ENCODE measurements at regions not wholly inside any gene's neighbourhood (a gene's known extent, or its start where the extent isn't known, plus 50 kb on each side); places are given as distances from the start of the nearest gene placed in this dataset.

DNA sequence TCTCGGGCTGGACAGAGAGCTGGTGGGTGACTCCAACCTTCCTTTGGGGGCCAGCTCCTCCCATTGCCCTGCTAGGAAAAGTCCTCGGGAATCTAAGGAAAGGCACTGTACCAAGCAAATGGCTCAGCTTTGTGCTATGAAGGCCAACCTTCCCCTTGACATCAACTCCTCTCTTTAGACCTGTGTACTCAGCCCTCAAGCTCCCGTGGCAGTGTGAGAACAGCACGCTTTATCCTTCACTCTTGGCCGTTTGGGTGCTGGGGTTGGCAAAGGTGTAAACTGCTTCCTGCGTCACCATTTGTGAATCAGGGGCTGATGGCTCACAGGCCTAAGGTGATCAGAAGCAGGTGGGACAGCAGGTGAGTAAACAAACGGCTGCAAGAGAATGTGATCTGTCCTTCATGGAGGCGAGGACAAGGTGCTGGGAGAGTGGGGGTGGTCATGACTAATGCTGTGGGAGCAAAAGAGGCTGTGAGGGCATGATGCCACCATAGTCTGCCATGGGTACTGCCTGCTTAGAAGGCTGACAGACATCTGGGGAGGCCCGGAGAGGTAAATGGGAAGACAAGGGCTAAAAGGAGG is 165.2 kb upstream of the TPM1 start:
- dilution Hi-C loops (cut with MboI; ENCODE audit: extremely low pct_ligation_motif_present, low sequenced_read_pairs) = no loop called here
- FAIRE-seq (no peak), DNase-seq (ENCODE audit: low read depth, low spot score) (no peak)
- Histone ChIP-seq H3K4me3 (ENCODE audit: control insufficient read depth in 2 of 3, extremely low read depth in 1 of 3, insufficient read depth in 2 of 3, low read depth in 1 of 3, low read length in 3 of 3) (no peak overlapping the region), H3K9me3 (ENCODE audit: control insufficient read depth, low read depth, low read length) (no peaks in the 10 kb centered on the region), H3K79me2 (ENCODE audit: control insufficient read depth, insufficient read depth, low read length) (no peaks in the 10 kb centered on the region), H3K27ac (ENCODE audit: control insufficient read depth, insufficient read depth, low read length) (no peak overlapping the region), H2AFZ (ENCODE audit: control insufficient read depth, low read length) (no peak overlapping the region), H3K36me3 (ENCODE audit: control insufficient read depth in 2 of 2, extremely low read depth in 1 of 2, insufficient read depth in 2 of 2, low read length in 2 of 2) (no peaks in the 10 kb centered on the region), H4K20me1 (ENCODE audit: control insufficient read depth, extremely low read depth, insufficient read depth, low read length) (no peaks in the 10 kb centered on the region), H3K4me1 (ENCODE audit: control insufficient read depth, extremely low read depth, insufficient read depth, low read length) (no peaks in the 10 kb centered on the region), H3K27me3 (ENCODE audit: control insufficient read depth, extremely low read depth, insufficient read depth, low read length) (no peaks in the 10 kb centered on the region), H3K9me1 (ENCODE audit: control insufficient read depth, extremely low read depth, insufficient read depth, low read length) (no peaks in the 10 kb centered on the region), H3K4me2 (ENCODE audit: control insufficient read depth, extremely low read depth, insufficient read depth, low read depth, low read length) (no peak overlapping the region), H3K9ac (ENCODE audit: control insufficient read depth, extremely low read depth, insufficient read depth, low read length) (no peak overlapping the region)
- TF ChIP-seq EZH2 (IDR thresholded peaks at IDR 0.05; ENCODE audit: low read length) = no peak
- TF ChIP-seq, protein P1, sequence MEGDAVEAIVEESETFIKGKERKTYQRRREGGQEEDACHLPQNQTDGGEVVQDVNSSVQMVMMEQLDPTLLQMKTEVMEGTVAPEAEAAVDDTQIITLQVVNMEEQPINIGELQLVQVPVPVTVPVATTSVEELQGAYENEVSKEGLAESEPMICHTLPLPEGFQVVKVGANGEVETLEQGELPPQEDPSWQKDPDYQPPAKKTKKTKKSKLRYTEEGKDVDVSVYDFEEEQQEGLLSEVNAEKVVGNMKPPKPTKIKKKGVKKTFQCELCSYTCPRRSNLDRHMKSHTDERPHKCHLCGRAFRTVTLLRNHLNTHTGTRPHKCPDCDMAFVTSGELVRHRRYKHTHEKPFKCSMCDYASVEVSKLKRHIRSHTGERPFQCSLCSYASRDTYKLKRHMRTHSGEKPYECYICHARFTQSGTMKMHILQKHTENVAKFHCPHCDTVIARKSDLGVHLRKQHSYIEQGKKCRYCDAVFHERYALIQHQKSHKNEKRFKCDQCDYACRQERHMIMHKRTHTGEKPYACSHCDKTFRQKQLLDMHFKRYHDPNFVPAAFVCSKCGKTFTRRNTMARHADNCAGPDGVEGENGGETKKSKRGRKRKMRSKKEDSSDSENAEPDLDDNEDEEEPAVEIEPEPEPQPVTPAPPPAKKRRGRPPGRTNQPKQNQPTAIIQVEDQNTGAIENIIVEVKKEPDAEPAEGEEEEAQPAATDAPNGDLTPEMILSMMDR (optimal IDR thresholded peaks at IDR 0.05 in 1 of 3, IDR thresholded peaks at IDR 0.05 in 1 of 3, conservative IDR thresholded peaks at IDR 0.05 in 1 of 3; ENCODE audit: extremely low read depth in 1 of 3, insufficient read depth in 2 of 3, low read length in 3 of 3) = no peak

- H3K79me2 ChIP-seq (ENCODE audit: control insufficient read depth, insufficient read depth, low read length) = no peaks in the 10 kb centered on the region
- dilution Hi-C loops (cut with MboI; ENCODE audit: extremely low pct_ligation_motif_present, low sequenced_read_pairs) = no loop called here
- H3K4me1 ChIP-seq (ENCODE audit: control insufficient read depth, extremely low read depth, insufficient read depth, low read length) = no peaks in the 10 kb centered on the region
- H3K9me3 ChIP-seq (ENCODE audit: control insufficient read depth, low read depth, low read length) = no peaks in the 10 kb centered on the region
- no peaks in the 10 kb centered on the region for H4K20me1 ChIP-seq (ENCODE audit: control insufficient read depth, extremely low read depth, insufficient read depth, low read length)
- no peak overlapping the region for H3K9ac ChIP-seq (ENCODE audit: control insufficient read depth, extremely low read depth, insufficient read depth, low read length)
- FAIRE-seq (no peak), DNase-seq (ENCODE audit: low read depth, low spot score) (no peak)
- no peak overlapping the region for H3K4me3 ChIP-seq (ENCODE audit: control insufficient read depth in 2 of 3, extremely low read depth in 1 of 3, insufficient read depth in 2 of 3, low read depth in 1 of 3, low read length in 3 of 3)
- H2AFZ ChIP-seq (ENCODE audit: control insufficient read depth, low read length) = no peak overlapping the region
- H3K27ac ChIP-seq (ENCODE audit: control insufficient read depth, insufficient read depth, low read length) = no peak overlapping the region
- no peaks in the 10 kb centered on the region for H3K9me1 ChIP-seq (ENCODE audit: control insufficient read depth, extremely low read depth, insufficient read depth, low read length)
- H3K36me3 ChIP-seq (ENCODE audit: control insufficient read depth in 2 of 2, extremely low read depth in 1 of 2, insufficient read depth in 2 of 2, low read length in 2 of 2) = no peaks in the 10 kb centered on the region
- H3K4me2 ChIP-seq (ENCODE audit: control insufficient read depth, extremely low read depth, insufficient read depth, low read depth, low read length) = no peak overlapping the region
- TF ChIP-seq EZH2 (IDR thresholded peaks at IDR 0.05; ENCODE audit: low read length) = no peak
- TF ChIP-seq, protein P1 (optimal IDR thresholded peaks at IDR 0.05 in 1 of 3, IDR thresholded peaks at IDR 0.05 in 1 of 3, conservative IDR thresholded peaks at IDR 0.05 in 1 of 3; ENCODE audit: extremely low read depth in 1 of 3, insufficient read depth in 2 of 3, low read length in 3 of 3) = no peak
- no peaks in the 10 kb centered on the region for H3K27me3 ChIP-seq (ENCODE audit: control insufficient read depth, extremely low read depth, insufficient read depth, low read length)
These were observed 164.5 kb upstream of the TPM1 start for GRCh38 chr15:62878070-62878469.

Data from keratinocyte (primary cell).